Activated CD8-positive, alpha-beta memory T cell treated with anti-CD3 and anti-CD28 coated beads for 24 hours (primary cell): ENCODE measurements at regions not wholly inside any gene's neighbourhood (a gene's known extent, or its start where the extent isn't known, plus 50 kb on each side); places are given as distances from the start of the nearest gene placed in this dataset.

Experiments
- DNase-seq: peaks from one replicate; pipeline ENCODE4 v3.0.0-alpha.2; 2020

DNA sequence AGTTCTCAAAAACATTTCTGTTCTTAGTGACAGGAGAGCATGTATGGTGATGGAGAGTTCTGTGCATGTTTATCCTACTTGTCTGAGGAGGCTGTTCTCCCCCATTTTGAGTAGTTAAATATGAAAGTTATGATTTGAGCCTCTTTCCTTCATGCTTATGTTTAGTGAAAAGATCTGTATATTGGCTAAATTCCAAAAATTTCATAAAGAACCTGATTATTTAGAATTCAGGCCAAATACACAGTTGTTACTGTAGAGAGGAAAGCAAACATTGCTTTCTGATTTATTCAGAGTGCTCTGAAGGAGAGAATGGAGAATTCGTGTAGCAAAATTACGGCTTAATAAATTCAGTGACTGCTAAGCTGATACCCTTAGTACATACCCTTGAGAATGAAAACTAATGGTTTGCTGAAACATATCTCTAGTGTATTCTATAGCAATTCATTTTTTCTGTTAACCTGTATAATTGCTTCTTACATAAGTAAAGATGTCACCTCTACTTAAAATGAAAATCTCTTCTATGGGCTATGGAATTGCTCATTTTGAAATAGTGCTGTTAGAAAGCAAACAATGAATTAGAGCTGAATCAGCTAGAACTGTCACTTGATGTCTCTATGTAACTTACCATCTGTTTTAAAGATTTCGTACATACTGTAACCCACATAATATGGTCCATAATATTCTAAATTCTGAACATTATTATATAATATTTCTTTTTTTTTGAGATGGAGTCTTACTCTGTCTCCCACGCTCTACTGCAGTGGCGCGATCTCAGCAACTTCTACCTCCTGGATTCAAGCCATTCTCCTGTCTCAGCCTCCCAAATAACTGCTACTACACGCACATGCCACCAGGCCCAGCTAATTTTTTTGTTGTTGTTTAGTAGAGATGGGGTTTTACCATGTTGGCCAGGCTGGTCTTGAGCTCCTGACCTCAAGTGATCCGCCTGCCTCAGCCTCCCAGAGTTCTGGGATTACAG, 417.0 kb upstream of the RGS6 start:
- no peak for DNase-seq

- no peak for DNase-seq
Observed at GRCh38 chr14:71521238-71522135, 410.7 kb upstream of the RGS6 start.

- no peak for DNase-seq
Observed at GRCh38 chr14:71523630-71524319, 408.5 kb upstream of the RGS6 start.

DNA sequence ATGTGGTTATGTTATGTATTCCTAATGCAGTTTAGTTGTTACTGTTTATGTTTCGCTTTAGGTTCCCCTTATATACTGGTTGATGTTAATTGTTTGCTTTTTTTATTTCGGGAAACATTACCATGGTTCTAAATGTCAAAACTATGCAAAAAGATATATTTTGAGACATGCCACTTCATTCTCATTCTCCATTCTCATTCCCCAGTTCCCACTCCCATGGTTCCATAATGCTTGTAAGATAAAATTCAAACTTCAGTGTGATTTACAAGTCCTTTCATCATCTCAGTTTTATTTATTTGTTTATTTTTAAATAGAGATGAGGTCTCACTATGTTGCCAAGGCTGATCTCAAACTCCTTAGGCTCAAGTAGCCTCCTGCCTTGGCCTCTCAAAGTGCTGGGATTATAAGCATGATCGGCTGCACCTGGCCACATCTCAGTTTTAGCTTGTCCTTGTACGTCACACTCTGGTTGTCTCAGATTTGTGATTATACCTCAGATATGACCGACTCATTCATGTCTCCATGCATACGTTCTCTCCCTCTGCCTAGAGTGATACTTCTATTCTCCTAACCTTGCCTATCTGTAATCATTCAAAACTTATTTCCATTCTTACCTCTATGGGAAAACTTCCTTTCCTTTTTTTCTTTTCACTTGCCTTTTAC, 407.8 kb upstream of the RGS6 start:
- no peak for DNase-seq

GRCh38 chr14:71525663-71526221, 406.5 kb upstream of the RGS6 start:
- no peak for DNase-seq

DNA sequence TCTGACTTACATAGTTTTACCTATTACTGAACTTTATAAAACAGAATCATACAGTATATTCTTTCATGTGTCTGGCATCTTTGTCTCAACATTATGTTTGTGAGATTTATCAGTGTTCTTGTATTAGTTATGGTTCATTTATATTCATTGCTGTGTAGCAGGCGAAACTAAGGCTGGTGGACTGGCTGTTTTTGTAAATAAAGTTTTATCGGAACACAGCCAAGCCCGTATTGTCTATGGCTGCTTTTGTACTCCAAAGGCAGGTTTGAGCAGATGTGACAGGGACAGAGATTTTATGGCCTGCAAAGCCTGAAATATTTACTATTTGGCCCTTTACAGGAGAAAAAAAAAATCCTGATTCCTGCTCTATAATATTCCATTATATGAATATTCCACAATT, 405.8 kb upstream of the RGS6 start:
- DNase-seq: no peak

DNA sequence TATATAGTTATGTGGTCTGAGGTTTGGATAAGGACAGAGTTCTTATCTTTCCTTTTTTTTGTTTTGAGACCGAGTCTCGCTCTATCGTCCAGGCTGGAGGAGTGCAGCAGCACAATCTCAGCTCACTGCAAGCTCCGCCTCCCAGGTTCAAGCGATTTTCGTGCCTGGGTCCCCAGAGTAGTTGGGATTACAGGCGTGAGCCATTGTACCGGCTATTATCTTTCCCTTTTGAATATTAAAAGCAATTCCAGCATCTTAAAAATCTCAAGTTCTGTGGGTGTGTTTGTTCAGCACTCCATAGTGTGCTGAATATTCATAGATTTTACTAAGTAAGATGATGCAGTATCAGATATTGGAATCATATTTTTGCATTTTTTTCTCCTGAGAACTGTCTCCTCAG, 404.4 kb upstream of the RGS6 start:
- no peak for DNase-seq

- no peak for DNase-seq
Observed at GRCh38 chr14:71529848-71530247, 402.4 kb upstream of the RGS6 start.

DNA sequence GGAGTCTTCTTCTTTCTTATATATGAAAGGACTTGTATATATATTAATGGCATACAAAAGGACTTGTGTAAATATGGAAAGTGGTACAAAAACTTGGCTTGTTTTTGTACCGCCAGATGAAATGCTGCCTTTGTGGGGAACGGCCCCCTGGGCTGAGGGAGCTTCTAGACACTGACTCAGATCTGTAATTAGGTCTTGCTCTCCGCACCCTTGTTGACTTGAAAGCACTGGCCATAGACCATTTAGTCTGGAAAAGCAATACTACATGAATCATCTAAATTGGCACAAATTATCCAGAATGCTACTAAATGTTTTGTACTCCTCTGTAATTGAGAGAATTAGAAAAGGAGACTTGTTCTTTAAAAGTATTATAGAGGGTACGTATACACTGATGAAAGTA, 399.9 kb upstream of the RGS6 start:
- DNase-seq: no peak

DNA sequence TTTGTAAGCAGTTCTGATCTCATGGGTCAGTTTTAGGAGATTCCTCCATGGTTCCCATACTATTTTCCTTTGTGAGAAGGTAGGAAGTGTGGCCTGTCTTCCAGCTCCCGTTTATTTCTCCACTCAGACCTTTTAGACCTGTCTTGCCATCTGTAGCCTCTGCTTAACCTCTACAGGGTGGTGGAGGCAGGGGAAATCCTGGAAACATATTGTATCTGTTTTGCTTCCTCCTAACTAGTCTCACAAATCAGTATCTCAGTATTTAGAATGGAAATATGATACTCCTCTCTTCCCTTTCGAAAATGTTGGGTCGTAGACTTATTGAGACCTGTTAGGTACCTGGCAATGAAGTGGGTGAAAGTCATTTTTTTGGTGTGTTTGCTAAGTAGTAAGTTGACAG, 399.4 kb upstream of the RGS6 start:
- DNase-seq: no peak

DNA sequence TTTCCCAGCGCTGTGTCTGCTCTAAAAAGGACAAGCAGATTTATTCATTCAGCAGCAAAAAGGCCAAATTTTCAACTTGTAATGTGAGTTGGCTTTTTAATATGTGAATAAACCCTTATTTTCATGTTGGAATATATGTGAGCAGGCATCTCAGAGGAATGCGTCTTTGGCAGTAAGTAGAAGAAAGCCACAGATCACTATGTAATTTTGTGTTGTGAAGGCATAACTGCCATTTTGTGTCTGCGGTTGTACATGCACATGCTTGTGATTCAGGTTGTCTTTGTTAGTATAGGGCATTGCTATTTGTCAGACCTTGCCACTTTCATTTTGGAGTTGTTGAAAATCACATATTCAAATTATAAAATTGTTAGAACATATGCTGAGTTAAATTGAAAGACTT, 398.8 kb upstream of the RGS6 start:
- DNase-seq: no peak

- DNase-seq: no peak
Observed at GRCh38 chr14:71533800-71534199, 398.4 kb upstream of the RGS6 start.

DNA sequence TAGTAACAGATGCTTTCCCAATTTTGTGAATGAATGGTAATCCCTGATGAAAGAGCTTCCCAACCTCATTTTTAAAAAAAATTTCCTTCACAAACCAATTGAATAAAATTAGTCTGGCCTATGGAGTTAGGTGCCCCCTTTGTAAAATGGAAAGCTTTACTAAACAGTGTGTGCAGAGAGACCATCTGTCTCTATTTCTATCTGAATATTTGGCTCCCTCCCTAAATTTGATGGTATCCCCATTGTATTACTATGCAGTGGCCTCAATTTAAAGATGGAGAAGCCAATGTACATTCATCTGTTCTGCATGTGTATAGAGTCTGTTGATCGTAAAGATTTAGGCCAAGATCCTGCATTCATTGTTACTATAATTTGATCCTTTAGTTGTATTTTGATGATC, 397.7 kb upstream of the RGS6 start:
- DNase-seq: no peak

GRCh38 chr14:71536015-71536740, 396.1 kb upstream of the RGS6 start:
- no peak for DNase-seq

- DNase-seq: no peak
Observed at GRCh38 chr14:71536927-71537772, 395.1 kb upstream of the RGS6 start.

DNA sequence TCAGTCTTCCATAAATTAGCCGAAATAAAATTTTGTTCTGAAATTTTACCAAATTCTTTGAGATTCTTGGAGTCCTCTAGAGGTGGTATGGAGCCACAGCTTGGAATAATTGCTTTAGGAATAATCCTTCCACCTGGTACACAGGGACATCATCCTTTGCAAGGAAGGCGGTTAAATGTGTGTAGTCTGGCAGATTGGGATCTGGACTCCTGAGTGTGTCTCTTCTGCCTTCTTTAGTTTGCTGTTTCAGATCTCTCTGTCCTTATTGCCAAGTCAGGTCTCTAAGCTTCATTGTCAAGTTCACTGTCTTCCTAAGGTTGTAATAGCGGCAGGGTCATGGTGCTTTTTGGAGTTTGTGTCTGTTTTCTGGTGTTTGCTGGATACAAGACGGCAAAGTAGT, 393.9 kb upstream of the RGS6 start:
- DNase-seq: no peak

- DNase-seq: no peak
Observed at GRCh38 chr14:71538938-71539649, 393.1 kb upstream of the RGS6 start.

GRCh38 chr14:71539650-71540285, 392.5 kb upstream of the RGS6 start:
- DNase-seq: no peak

DNA sequence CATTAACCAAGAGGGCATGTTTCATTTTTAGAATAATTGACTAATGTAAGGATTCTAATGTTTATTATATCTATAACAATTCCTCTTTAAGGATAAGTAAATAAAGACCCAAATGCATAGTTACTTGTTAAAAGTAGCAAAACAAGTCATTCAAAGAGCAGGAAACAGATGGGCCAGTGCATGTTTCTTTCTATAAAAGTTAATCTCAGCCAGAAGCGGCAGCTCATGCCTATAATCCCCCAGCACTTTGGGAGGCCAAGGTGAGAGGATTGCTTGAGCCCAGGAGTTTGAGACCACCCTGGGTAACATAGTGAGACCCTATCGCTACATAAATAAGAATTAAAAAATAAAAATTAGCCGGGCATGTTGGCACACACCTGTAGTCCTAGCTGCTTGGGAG, 391.0 kb upstream of the RGS6 start:
- DNase-seq: no peak
